HEK293T (cell line): ENCODE measurements at regions not wholly inside any gene's neighbourhood (a gene's known extent, or its start where the extent isn't known, plus 50 kb on each side); places are given as distances from the start of the nearest gene placed in this dataset.

Experiments
- ARNT ChIP-seq: fragments of 450-650 bp; IDR thresholded peaks from 2 replicates; pipeline ENCODE4 v1.6.1; 2017; ENCODE audit warnings: mild to moderate bottlenecking
- BHLHE40 ChIP-seq: fragments of 450-650 bp; IDR thresholded peaks from 2 replicates; pipeline ENCODE4 v1.6.1; 2016; ENCODE audit warnings: mild to moderate bottlenecking, moderate library complexity, borderline replicate concordance
- ELF4 ChIP-seq: fragments of 450-650 bp; IDR thresholded peaks from 2 replicates; pipeline ENCODE4 v1.6.1; 2017; ENCODE audit warnings: antibody characterized with exemption
- FOXM1 ChIP-seq: fragments of 450-650 bp; IDR thresholded peaks from 2 replicates; pipeline ENCODE4 v1.6.1; 2017; ENCODE audit warnings: mild to moderate bottlenecking, borderline replicate concordance
- ZNF384 ChIP-seq: fragments of 450-650 bp; IDR thresholded peaks from 2 replicates; pipeline ENCODE4 v1.6.1; 2016

DNA sequence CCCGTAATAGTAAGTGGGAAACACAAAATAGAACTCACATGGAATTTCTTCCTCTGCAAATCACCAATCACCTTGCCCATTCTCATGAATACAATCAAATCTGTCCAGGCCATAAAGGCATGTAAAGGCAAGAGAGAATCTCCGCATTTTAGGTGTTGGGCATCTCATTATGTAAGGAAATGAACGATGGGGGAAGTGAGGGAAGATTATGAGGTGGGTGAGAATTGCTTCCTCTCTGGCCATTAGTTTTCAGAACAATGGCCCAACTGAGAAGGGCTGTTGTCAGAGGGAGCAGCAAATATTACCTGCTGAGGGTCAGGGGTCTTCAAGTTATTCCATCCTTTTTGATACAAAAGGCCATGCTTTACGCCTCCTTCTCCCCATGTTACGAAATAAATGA is 455.1 kb downstream of the ARHGEF28 start:
- TF ChIP-seq BHLHE40, result no peak
- TF ChIP-seq ZNF384, result no peak
- no peak for TF ChIP-seq FOXM1
- TF ChIP-seq ELF4, result no peak
- no peak for TF ChIP-seq ARNT
